ENCODE measurements at regions not wholly inside any gene's neighbourhood (a gene's known extent, or its start where the extent isn't known, plus 50 kb on each side); places are given as distances from the start of the nearest gene placed in this dataset.

DNA sequence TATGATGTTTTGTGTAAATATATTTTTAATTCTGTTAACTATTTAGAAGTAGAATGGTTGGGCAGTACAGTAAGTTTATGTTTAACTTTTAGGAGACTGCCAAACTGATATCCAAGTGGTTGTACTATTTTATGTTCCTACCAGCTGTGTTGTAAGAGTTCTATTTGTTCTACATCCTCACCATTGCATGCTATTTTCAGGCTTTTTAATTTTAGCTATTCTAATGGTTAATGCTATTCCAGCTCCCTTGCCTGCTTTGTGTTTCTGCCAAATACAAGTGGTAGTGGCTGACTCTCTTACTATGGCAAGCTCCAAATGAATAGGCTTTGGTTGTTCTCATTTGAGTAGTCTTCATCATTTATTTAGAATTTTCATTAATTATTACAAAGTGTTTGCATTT, 476.4 kb downstream of the KIF4B start:
- TF ChIP-seq, protein P1, sequence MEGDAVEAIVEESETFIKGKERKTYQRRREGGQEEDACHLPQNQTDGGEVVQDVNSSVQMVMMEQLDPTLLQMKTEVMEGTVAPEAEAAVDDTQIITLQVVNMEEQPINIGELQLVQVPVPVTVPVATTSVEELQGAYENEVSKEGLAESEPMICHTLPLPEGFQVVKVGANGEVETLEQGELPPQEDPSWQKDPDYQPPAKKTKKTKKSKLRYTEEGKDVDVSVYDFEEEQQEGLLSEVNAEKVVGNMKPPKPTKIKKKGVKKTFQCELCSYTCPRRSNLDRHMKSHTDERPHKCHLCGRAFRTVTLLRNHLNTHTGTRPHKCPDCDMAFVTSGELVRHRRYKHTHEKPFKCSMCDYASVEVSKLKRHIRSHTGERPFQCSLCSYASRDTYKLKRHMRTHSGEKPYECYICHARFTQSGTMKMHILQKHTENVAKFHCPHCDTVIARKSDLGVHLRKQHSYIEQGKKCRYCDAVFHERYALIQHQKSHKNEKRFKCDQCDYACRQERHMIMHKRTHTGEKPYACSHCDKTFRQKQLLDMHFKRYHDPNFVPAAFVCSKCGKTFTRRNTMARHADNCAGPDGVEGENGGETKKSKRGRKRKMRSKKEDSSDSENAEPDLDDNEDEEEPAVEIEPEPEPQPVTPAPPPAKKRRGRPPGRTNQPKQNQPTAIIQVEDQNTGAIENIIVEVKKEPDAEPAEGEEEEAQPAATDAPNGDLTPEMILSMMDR (IDR thresholded peaks at IDR 0.05) = no peak
- no peak for TF ChIP-seq POLR2A (IDR thresholded peaks at IDR 0.05)
